Ecto neural progenitor cell (in vitro differentiated cells): ENCODE measurements at regions not wholly inside any gene's neighbourhood (a gene's known extent, or its start where the extent isn't known, plus 50 kb on each side); places are given as distances from the start of the nearest gene placed in this dataset.

Experiments
- DNase-seq: peaks from one replicate; pipeline ENCODE4 v3.0.0-alpha.2; 2018; ENCODE audit warnings: low spot score

DNA sequence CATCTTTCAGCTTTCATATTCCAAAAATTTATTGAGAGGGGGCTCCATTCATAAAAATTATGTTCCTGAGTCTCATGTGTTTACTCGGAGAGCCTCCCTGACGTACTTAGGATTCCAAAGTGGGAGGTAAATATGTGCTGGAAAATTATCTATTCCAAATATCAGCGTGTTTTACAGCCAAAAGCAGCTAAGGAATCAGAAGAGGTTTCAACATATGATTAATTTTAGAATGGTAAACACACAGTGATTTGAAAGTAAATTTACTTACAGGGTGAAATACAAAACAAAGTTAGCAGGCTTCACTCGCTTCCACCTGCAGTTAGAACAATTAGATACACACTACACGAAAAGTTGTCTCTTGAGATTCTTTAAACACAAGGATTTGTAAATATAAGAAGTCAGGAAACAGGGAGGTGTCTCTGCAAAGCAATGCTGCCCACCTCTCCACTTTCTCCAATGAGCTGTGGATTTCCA lies 313.8 kb upstream of the NBEA start:
- DNase-seq = no peak

DNA sequence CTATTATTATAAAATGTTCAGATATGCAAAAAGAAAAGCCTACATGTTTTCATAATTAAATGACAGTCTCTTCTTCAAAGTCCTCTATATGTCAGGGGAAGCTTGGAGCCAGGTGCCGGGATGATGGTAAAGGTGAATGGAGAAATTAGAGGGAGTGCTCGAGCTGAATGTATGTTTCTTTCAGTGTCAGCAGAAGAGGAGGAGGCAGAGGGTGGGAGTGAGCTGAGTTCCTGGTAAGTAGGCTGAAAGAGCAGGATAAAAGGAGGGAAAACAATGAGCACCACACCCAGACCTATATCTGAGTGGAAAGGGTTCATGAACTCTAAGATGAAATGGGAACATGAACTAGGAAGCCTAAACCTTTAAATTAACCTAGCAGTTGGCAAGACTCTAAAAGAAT lies 307.6 kb upstream of the NBEA start:
- DNase-seq = no peak

DNA sequence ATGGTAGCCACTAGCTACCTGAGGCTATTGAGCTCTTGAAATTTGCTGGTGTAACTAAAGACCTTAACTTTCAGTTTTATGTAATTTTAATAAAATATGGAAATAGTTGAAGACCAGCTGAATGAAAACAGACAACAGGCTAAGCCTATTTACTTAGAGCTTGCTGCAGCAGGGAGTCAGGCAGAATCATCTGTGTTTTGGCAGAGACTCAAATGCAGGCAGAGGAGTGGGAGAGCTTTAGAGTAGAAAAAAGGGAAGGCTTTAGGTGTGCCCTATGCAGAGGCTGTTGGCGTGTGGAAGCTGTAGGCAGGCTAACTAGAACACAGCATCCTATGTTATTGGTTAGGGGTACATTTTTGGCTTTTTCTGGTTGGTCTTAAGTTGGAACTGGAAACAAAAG lies 304.9 kb upstream of the NBEA start:
- no peak for DNase-seq

DNA sequence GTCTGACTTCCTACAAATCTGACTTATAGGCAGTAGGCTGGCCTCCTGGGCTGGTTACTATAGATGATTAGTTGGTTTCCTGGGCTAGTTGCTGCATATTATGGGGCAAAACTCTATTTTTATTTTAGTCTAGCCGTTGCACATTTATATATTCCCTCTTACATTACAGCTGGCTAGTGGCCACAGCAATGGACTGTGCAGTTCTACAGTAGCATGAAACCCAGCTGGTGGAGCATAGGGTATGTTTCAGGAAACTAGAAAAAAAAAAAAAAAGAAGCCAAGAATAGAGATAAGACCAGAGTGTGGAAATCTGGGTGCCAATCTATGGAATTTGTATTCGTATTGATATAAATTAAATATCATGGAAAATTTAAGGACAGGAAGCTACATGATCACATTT lies 304.4 kb upstream of the NBEA start:
- DNase-seq = no peak

DNA sequence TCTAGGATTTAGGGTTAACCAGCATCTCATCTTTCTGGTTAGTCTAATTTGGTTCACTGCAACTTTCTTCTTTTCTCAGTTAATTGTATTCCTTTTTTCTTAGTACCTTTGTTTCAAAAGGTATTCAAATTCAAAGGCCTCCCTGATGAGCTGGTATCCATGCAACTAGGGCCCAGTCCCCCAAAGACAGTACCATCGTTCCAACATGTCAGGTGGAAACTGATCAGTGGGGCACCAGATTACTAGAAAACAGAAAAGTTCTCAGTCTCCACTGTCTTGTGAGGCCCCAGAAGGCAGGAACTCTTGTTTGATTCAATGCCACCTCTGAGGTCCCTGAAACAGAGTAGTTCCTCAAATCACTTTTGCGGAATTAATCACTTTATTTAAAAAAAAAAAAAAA lies 303.2 kb upstream of the NBEA start:
- DNase-seq = no peak

DNA sequence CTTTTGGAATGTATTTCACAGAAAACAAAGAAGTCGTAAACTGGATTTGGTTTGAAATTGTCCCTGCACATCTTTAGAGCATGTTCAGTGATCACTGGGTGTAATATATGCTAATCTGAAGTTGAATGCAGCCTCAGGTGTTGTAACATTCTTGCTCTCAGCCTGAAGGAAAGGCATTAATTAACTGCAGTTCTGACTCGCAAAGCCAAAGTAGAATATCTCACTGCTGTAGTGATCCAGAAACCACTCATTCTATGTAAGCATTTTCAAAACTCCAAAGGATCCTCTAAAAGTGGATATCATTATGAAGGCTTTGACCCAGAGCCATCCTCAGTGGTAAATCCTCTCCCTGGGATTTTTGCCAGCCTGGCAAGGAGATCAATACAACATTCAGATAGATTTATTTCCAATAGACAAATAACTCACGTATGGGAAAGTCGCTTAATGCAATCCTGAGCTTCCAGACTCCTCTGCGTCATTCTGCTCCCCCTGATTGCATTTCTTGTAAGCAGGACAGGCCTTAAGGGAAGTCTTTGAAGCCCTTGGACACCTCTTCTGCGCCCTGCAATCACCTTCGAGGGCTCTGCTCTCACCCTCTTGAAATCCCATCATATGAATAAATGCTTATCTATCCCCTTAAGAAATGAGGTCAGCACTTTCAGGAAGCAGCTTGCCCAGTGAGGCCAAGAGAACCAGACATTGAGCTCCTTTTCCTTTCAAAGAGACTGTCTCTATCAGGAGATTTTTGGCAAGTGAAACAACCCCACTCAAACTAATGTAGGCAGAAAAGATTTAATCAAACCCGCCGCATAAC lies 301.7 kb upstream of the NBEA start:
- DNase-seq = no peak

DNA sequence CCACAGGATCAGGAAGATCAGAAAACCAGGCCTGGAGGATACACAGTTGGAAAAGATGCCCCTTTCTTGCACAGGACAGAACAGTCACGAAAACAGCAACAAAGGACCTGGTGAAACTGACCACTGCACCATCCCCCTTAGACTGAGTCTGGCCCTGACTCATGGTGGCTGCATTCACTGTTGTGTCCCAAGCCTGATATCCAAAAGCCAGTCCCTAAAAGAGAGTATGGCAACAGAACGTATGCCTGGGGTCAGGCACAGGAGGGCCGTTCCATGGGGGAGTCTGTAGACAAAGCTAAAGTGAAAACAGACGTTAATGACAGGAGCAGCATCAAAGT lies 301.1 kb upstream of the NBEA start:
- DNase-seq = no peak

DNA sequence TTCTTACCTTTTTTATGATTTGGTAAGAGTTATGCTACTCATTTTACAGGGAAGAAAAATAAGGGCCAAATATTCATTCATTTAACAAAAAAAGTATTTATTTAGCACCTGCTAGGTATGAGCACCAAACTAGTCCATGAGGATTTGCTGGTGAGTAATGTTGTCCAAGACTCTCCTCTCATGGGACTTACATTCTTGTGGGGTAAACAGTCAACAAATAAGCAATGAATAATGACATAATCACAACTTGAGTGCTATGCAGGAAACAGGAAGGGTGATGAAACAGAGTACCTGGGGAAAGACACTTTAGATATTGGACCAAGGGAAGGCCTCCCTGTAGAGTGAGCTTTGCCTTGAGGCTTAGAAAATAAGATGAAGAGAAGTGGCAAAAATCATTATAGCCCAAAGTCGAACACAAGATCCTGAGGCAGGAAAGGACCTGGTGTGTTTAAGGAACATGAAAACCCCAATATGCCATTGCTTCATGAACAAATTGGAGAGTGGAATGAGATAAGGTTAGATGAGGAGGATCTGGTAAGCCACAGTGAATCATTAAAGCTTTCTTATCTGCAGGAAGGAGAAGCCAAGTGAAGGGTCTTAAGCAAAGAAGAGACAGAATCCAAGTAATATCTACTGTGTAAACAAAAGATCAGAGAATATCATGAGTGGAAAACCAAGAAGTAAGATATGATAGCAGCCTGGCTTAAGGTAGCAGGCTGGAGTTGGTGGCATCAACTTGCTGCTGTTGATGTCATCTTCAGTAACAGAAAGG lies 294.5 kb upstream of the NBEA start:
- DNase-seq = no peak

DNA sequence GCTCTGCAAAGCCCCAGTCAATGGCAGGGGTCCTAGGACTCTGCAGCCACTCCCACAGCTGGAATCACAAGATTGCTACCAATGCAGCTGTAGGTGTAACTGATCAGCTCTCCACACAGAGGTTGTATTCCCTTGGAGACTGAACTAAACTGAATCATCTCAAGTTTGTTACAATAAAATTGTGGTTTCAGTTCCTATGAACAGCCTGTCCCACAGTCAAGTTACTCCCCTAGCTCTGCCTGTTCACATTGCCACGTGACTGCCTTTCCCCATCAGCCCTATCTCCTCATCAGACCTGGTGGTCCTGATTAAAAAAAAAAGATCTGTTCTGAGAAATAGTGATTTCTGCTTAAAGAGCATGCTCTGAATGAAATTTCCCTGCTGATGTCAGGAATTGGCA lies 287.9 kb upstream of the NBEA start:
- DNase-seq = no peak

DNA sequence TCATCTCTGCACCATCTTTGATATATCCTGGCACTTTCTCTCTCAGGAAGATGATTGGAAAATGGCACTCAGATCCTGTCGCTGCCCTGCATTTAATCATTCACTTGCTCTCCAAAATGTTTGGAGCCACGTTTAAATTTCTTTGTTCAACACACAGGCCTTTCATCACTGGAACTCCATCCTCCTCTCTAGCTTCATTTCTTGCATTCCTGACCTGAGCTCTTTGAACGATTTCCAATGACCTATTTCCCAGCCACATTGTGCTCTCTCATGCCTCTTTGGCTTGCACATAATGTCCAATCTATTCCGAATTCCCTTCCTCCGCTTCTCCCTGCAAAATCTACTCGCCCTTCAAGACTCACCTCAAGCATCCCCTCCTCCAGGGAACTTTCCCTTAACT lies 287.4 kb upstream of the NBEA start:
- DNase-seq = no peak

DNA sequence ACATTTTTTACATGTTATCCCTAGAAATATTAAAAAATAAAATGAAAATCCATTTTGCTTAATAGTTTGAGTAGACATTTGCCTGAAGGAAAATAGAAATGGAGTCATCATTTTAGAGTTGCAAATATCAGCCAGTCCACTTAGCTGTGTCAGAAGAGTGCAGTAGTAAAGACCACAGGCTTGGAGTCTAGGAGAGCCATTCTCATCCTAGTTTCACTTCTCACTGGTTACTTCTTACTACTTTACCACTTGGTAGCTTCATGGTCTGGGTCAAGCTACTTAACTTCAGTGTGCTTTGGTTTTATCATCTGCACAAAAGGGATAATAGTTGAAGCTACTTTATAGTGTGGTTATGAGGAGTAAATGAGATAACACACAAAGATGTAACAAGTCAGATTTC lies 286.5 kb upstream of the NBEA start:
- no peak for DNase-seq

DNA sequence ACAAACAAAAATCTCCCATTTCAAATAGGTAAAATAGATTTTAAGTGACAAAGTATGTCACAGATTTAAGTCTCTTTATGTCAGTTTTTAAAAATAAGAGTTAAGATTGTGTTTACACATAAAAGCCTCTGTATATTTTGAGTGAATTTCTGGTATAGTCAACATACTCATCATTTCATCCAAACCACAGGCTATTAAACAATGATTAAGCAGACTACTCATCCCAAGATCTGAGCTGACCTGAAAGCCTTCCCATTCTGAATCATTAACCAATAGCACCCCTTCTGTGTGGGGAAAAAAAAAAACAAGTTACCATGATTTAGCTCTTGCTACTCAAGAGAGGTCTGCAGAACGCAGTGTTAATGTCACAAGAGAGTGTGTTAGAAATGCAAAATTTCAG lies 284.4 kb upstream of the NBEA start:
- no peak for DNase-seq

DNA sequence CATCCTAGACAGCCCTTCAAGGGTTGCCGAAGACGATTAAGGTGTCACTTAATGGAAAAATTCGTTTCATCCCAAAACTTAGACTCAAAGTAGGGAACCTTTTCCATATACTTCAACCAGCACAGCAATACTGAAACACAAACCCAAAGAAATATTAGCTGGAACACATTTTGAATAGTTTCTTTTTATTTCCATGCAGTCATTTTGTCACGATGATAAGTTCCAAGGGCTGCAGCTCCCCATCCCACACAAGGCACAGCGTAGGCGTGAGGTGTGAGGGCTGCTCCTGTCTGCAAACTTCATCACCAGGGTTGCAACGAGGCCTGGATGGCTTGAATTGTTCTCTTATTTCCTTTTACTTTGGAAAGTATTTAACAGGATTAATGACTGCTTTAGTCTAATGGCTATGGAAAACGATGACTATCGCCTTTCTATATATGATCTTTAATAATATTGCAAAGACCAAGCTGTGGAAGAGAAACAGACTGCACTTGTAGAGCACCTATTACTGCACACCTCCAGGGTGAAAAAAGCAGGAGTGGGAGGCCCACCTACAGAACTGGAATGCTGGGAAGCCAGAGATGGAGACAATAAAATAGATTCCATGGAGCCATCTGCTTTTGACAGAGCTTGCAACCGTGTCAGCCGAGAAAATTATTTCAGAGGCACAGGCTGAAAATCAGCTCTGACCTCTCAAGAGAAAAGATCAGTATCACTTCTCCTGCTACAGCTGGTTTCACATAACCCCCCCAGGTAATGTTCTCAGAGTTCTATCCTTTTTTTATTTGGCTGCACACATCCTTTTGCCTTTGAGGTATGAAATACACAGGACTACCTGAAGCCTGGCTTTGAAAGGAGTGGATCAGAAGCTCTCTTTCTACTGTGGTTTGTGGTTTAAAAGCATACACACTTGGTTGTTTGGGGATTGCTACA lies 274.5 kb upstream of the NBEA start:
- no peak for DNase-seq

DNA sequence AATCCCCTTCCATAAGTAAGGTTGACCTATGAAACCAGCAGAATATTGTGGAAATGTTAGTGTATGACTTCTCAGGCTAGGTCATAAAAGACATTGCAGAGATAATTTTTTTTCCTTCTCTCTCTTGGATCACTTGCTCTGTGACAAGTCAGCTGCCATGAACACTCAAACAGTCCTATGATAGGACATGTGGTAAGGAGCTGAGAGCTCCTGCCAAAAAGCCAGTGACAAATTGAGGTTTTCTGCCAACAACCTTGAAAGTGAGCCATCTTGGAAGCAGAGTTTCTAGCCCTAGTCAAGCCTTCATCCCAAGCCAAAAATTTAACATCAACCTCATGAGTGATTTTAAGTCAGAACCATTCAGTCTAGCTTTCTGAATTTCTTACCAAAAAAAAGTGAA lies 270.9 kb upstream of the NBEA start:
- DNase-seq = no peak

DNA sequence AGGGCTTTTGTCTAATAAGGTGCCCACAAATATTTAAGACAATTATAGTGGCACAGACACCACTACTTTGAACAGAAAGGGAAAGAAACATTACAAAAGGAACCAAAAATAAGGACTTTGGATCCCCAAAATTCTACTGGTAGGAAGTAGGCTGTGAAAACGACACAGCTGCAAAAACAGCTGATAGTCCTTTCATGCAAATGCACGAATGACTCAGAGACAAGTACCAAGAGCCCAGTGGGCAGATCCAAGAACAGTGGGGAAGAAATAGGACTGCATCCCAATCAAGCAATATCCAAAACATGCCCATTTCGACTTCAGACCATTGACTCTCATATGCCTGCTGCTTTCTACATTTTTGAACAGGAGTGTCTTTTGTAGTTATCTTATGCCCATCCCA lies 269.4 kb upstream of the NBEA start:
- DNase-seq = no peak

DNA sequence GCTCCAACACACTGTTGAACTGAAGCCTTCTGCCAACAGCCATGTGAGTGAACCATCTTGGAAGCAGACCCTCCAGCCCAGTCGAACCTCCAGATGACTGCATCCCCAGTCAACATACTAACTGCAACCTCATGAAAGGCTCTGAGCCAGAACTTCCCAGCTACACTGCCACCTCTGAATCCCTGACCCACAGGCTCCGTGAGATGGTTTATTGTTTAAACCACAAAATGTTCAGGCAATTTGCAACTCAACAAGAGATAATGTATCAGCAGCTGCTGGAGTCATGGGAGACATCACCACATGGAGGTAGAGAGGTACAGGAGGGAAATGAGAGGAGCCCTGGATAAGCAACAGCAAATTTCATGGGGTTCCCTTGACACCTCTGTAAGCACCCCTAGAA lies 266.4 kb upstream of the NBEA start:
- DNase-seq = no peak

DNA sequence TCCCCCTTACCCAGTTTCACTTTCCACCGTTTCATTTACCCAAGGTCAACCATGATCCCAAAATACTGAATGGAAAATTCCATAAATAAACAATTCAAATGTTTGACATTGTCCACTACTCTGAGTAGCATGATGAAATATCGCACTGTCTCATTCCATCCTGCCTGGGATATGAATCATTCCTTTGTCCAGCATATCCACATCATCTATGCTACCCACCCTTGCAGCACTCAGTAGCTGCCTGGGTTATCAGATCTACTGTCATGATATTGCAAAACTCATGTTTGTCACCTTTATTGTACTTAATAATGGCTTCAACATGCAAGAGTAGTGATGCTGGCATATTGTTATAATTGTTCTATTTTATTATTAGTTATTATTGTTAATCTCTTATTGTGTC lies 263.9 kb upstream of the NBEA start:
- no peak for DNase-seq

DNA sequence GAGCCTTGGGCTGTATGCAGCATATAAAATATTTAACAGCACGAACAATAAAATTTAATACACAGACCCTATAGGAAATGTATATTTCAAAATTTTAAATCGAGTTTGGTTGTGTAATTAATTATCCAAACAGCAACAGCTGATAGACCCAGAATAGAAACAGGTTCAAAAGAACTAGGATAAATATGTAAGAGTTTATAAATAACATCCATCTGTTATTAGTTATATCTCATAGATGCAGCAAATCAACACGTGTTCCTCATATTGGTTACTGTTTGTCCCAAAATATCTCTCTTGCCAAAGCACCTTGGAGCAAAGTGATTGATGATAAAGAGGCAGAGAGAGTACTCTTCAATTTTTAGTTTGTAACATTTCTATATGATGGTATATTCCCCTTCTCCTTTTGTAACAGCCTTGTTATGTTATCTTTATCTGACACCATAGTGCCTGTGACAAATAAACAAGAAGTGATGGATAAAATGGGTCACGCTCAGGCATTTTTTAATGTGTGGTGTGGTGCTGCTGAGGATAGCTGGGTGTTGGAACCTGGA lies 260.6 kb upstream of the NBEA start:
- no peak for DNase-seq

DNA sequence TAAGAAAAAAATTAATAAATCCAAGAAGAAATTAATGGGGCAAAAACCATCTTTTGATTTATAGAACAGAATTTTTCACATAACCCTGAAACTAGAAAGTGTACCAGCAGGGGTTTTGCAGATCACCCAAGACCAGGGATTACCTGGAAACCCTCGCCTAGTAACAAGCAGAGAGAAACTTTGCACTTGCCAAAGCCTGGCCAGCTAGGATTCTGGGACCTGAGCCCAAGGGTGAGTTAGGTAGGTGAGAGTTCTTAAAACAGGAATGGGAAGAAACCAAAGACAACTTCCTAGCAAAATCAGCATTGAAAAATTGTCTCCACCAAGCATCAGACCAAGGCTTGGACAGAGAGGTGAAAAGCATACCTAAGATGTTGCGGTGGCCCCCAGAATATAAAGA lies 247.0 kb upstream of the NBEA start:
- DNase-seq = no peak

DNA sequence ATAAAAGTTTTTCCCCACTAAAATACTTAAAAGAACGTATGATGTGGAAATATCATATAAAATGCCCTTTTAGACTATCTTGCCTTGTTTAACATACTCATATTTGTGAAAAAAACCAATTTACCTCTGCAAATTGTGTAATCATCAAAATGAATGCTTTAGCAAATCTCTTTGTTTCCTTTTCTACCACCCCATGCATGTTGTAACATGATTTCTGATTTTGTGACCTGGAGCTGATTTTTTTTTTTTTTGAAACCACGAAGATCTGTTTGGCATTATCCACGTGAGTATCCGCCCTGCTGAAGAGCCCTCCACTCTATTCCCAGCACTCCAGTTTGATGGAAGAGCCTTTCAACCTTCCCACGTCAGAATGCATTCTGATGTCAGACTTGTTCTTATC lies 245.8 kb upstream of the NBEA start:
- DNase-seq = no peak

DNA sequence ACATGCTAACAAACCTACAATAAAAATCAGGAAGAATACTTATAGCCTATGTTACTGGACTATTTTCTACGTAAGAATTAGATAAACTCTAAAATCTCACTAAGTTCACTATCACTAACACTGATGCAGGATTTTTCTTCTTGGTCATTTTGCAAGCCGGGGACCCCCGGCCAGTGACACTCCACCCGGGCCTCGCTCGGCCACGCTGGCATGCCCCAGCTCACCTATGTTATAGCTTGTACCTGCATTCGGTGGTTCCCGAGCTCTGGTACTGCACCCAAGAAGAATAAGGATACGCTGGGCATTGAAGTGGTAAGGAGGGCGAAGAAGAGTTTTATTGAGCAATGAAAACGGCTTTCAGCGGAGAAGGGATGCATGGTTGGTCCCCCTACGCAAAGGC lies 245.3 kb upstream of the NBEA start:
- no peak for DNase-seq

DNA sequence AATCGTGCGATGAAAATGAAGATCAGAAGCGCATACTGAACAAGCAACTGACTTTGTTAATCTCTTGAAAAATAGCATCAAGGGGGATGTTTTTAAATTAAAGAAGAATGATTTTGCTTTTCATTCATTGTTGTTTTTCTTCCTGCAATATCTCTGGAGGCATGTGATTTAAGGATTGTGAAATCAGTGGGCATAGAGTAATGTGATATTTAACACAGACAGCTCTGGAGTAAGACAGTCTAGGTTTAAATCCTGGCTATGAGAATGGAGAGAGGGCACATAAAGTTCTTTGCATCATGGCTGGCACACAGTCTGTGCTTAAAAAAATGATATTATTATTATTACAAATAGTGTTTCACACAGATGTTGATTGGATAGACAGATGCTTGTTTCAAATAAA lies 243.1 kb upstream of the NBEA start:
- no peak for DNase-seq
